IMR-90 (cell line): ENCODE measurements at regions not wholly inside any gene's neighbourhood (a gene's known extent, or its start where the extent isn't known, plus 50 kb on each side); places are given as distances from the start of the nearest gene placed in this dataset.

Experiments used
- BHLHE40 ChIP-seq: fragments of 150-350 bp; IDR thresholded peaks from 2 replicates; pipeline ENCODE4 v1.6.1; 2016; ENCODE audit warnings: mild to moderate bottlenecking, low read depth, low read length
- CEBPB ChIP-seq: IDR thresholded peaks from 2 replicates; pipeline ENCODE4 v1.6.1; 2012; ENCODE audit warnings: low read depth, low read length, improper control_type of control experiment
- CTCF ChIP-seq: conservative IDR thresholded peaks from 2 replicates; pipeline ENCODE4 v1.5.1; 2012; ENCODE audit warnings: mild to moderate bottlenecking, low read depth, low read length, improper control_type of control experiment
- MAFK ChIP-seq: IDR thresholded peaks from 2 replicates; pipeline ENCODE4 v1.6.1; 2012; ENCODE audit warnings: low read depth, low read length, improper control_type of control experiment
- MXI1 ChIP-seq: IDR thresholded peaks from 2 replicates; pipeline ENCODE4 v1.6.1; 2012; ENCODE audit warnings: low read depth, mild to moderate bottlenecking, low read length, moderate library complexity, borderline replicate concordance
- NFE2L2 ChIP-seq: fragments of 150-350 bp; IDR thresholded peaks from 2 replicates; pipeline ENCODE4 v1.6.1; 2016; ENCODE audit warnings: low read depth, mild to moderate bottlenecking, low read length
- POLR2A ChIP-seq: IDR thresholded peaks from 2 replicates; pipeline ENCODE4 v1.6.1; 2012; ENCODE audit warnings: mild to moderate bottlenecking, low read depth, low read length
- RAD21 ChIP-seq: IDR thresholded peaks from 2 replicates; pipeline ENCODE4 v1.6.1; 2012; ENCODE audit warnings: low read length, improper control_type of control experiment
- RCOR1 ChIP-seq: IDR thresholded peaks from 2 replicates; pipeline ENCODE4 v1.6.1; 2012; ENCODE audit warnings: mild to moderate bottlenecking, low read length, improper control_type of control experiment; ENCODE audit not compliant: insufficient replicate concordance
- SMC3 ChIP-seq: fragments of 150-350 bp; IDR thresholded peaks from 2 replicates; pipeline ENCODE4 v1.6.1; 2016; ENCODE audit warnings: low read depth, mild to moderate bottlenecking, antibody characterized with exemption, low read length, moderate library complexity

GRCh38 chr10:117801691-117802090 is 245.1 kb downstream of the RAB11FIP2 start:
- no peak for TF ChIP-seq RAD21
- no peak for TF ChIP-seq CTCF
- TF ChIP-seq POLR2A, result no peak
- TF ChIP-seq RCOR1, result no peak
- no peak for TF ChIP-seq MAFK
- TF ChIP-seq NFE2L2, result no peak
- no peak for TF ChIP-seq CEBPB
- TF ChIP-seq BHLHE40, result no peak
- no peak for TF ChIP-seq SMC3
- no peak for TF ChIP-seq MXI1
